ENCODE measurements at regions not wholly inside any gene's neighbourhood (a gene's known extent, or its start where the extent isn't known, plus 50 kb on each side); places are given as distances from the start of the nearest gene placed in this dataset.

- FAIRE-seq (no peak), DNase-seq (ENCODE audit: low spot score) (no peak)
Observed at GRCh38 chr13:79834876-79835275, 353.9 kb downstream of the NDFIP2 start.

GRCh38 chr13:79833991-79834390 is 353.0 kb downstream of the NDFIP2 start:
- DNase-seq (ENCODE audit: low spot score) (no peak), FAIRE-seq (no peak)

- FAIRE-seq: no peak
Observed at GRCh38 chr13:79831556-79831955, 350.6 kb downstream of the NDFIP2 start.

GRCh38 chr13:79830945-79831344 is 350.0 kb downstream of the NDFIP2 start:
- FAIRE-seq: no peak

More at GRCh38 chr13:79831556-79831955, 350.6 kb downstream of the NDFIP2 start:
- DNase-seq (ENCODE audit: low spot score): no peak

GRCh38 chr13:79830426-79830825 is 349.5 kb downstream of the NDFIP2 start:
- FAIRE-seq (no peak), DNase-seq (ENCODE audit: low spot score) (no peak)

More at GRCh38 chr13:79830945-79831344, 350.0 kb downstream of the NDFIP2 start:
- no peak for DNase-seq (ENCODE audit: low spot score)

GRCh38 chr13:79829880-79830279 is 348.9 kb downstream of the NDFIP2 start:
- DNase-seq (ENCODE audit: low spot score): no peak
- no peak for FAIRE-seq

GRCh38 chr13:79825959-79826358 is 345.0 kb downstream of the NDFIP2 start:
- DNase-seq (ENCODE audit: low spot score) (no peak), FAIRE-seq (no peak)

DNA sequence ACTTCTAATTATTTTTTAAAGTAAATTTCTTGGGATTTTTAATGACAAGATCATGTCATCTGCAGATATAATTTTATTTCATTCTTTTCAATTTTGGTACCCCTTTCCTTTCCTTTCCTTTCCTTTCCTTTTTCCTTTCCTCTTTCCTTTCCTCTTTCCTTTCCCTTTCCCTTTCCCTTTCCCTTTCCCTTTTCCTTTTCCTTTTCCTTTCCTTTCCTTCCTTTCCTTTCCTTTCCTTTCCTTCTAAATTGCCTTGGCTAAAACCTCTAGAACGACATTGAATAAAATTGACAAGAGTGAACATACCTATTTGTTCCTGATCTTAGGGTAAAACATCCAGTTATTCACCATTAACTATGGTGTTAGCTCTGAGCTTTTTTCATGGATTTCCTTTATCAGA is 334.1 kb downstream of the NDFIP2 start:
- FAIRE-seq (no peak), DNase-seq (ENCODE audit: low spot score) (no peak)

- DNase-seq (ENCODE audit: low spot score) (no peak), FAIRE-seq (no peak)
Observed at GRCh38 chr13:79812070-79812850, 331.3 kb downstream of the NDFIP2 start.

GRCh38 chr13:79811170-79811569 is 330.2 kb downstream of the NDFIP2 start:
- FAIRE-seq (no peak), DNase-seq (ENCODE audit: low spot score) (no peak)

GRCh38 chr13:79810669-79811068 is 329.7 kb downstream of the NDFIP2 start:
- DNase-seq (ENCODE audit: low spot score) (peak; percentile 39), FAIRE-seq (no peak)

- DNase-seq (ENCODE audit: low spot score): no peak
- no peak for FAIRE-seq
Observed at GRCh38 chr13:79810018-79810417, 329.1 kb downstream of the NDFIP2 start.

DNA sequence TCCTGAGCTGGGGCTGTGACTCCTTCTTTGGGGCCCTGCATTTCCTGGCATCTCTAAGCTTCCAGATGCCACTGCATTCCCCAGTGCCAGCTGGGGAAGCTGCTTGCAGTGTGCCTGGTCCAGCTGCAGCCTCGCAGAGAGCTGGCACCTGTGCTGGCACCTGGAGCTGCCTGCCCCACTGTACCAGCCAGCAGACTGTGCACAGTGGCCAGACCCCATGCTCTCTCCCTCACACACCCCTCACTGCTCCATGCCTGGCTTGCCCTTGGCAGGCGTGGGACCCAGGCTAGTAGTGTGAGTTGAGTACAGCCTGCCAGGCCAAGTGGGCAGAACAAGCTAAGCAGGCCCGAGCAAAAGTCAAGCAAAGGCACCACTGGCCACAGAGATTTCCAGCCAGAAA is 327.5 kb downstream of the NDFIP2 start:
- no peak for FAIRE-seq

GRCh38 chr13:79807554-79807953 is 326.6 kb downstream of the NDFIP2 start:
- FAIRE-seq (no peak), DNase-seq (ENCODE audit: low spot score) (no peak)

More for the DNA sequence above, 327.5 kb downstream of the NDFIP2 start:
- no peak for DNase-seq (ENCODE audit: low spot score)

DNA sequence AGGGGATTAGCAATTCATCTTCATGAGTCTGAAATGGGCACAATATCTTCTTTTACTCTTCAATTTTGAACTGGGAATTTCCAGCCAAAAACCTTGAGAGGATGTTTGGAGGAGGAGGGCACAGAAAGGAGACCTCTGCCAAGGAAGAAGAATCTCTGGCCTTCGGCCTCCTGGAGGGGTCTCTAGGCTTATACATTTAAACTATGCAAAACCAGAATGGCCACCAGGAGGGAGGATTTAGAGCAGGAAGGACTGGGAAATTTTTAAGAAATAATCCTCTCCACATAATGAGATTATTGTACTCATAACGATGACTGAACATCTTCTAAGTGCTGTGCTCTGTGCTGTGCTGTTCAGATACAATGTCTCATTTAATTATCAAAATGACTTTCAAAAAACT is 325.9 kb downstream of the NDFIP2 start:
- DNase-seq (ENCODE audit: low spot score): no peak
- no peak for FAIRE-seq

- DNase-seq (ENCODE audit: low spot score) (no peak), FAIRE-seq (no peak)
Observed at GRCh38 chr13:79805317-79805716, 324.4 kb downstream of the NDFIP2 start.

GRCh38 chr13:79803989-79804388 is 323.0 kb downstream of the NDFIP2 start:
- no peak for DNase-seq (ENCODE audit: low spot score)
- FAIRE-seq: no peak

DNA sequence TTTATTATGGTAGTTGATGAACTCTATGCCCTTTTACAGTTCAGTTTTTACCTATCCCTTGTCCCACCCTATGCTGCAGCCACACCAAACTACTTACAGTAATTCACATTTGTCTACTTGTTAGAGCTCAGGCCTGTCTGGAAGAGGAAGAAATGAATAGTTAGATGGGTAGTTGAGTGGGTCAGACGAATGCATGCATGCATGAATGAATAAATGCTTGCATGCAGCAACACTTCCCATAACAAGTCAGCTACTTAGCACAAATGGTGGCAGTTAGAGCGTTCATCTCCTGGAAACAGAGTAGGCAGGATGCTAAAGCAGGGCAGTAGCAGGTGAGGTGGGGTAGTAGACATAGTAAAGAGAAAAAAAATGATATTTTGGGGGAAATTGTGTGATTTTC is 322.3 kb downstream of the NDFIP2 start:
- DNase-seq (ENCODE audit: low spot score) (no peak), FAIRE-seq (no peak)

DNA sequence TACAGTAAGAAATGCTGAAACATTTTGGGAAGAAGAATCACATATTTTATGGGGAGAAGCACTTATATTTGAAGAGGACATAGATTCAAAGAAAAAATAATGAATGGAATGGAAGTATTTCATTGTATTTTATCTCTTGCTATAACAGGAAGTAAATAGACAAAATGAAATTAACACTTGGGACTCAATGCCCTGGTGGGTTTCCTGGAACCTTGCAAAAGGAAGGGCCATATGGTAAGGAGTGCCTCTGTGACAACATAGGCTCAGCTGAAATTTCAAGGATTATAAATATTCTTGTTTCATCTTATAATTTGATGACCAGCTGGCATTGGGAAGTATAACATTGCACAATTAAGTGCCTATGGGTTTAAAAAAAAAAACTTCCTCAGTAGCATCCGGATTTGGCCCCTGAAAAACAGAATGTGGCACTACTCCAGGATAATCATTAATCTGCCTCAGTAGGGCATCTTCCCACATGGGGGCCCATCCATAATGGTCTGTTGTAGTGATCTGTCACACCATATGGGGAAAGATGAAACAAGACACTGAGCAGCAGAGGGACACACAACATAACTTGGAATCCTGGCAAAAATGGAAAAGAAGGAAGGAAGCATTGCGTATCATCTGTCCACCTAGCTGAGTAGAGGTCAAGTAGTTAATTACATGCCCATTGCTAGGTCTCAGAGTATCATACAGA is 321.6 kb downstream of the NDFIP2 start:
- FAIRE-seq (no peak), DNase-seq (ENCODE audit: low spot score) (no peak)

DNA sequence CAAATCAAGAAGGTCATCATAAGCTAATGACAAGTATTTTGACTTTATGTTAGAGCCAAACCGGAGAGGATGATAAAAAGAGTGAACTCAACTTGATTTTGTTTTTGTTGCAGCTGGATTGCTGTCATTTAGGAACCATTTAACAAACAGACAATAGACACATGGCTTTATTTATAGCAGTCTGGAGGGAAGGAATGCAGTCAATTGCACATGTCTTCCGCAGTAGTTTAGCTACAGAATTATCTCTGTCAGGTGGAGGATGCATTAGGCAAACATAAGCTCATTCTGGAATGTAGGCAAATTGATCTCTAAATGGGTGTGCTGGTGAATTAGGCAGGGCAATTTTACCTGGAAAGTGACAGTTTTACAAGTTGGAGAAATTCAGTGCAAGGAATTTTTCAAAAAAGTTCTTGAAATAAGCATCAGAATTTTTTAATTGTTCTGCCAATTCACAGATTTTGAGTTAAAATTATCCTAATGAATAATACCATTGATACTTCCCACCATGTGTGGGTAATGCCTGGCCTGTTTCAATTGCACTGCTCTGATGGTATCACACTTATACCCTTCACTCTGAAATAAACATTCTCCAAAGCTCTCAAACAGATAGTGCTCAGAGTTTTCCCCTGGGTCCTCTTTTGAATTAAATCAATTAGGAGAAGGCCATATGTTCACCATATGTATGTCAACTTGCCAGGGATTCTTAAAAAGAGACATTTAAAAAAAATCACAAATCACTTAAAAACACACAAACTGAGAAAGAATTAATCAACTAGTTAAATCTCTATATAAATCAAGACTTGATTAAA is 318.3 kb downstream of the NDFIP2 start:
- FAIRE-seq (no peak), DNase-seq (ENCODE audit: low spot score) (no peak)

- no peak for FAIRE-seq
- no peak for DNase-seq (ENCODE audit: low spot score)
Observed at GRCh38 chr13:79796136-79796535, 315.2 kb downstream of the NDFIP2 start.

DNA sequence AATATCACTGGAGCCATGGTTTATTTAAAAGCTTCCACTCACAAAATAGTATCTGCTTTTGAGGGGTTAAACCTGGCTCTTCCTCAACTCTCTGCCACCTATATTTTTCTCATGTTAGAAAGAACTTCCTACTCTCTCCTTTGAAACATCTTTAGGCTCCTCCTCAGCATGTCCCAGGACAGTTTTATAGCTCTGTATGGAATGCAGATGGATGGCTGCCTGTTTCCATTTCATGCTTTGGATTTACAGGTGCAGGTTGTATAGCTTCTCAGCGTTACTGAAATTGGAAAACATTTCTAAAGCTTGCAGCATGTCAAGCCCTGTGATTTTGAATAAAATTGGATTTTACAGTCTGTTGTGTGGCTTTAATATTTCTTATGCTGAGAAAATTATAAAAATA is 314.0 kb downstream of the NDFIP2 start:
- DNase-seq (ENCODE audit: low spot score) (no peak), FAIRE-seq (no peak)

Data from urothelium cell line (cell line).